ENCODE measurements at regions not wholly inside any gene's neighbourhood (a gene's known extent, or its start where the extent isn't known, plus 50 kb on each side); places are given as distances from the start of the nearest gene placed in this dataset.

- no peak for TF ChIP-seq POLR2A (IDR thresholded peaks at IDR 0.05)
- no peak for TF ChIP-seq CTCF (IDR thresholded peaks at IDR 0.05)
These were observed 158.6 kb downstream of the SAMD5 start for GRCh38 chr6:147667082-147667481.

Data from body of pancreas (tissue), 4 donors.